ENCODE measurements at regions not wholly inside any gene's neighbourhood (a gene's known extent, or its start where the extent isn't known, plus 50 kb on each side); places are given as distances from the start of the nearest gene placed in this dataset.

DNA sequence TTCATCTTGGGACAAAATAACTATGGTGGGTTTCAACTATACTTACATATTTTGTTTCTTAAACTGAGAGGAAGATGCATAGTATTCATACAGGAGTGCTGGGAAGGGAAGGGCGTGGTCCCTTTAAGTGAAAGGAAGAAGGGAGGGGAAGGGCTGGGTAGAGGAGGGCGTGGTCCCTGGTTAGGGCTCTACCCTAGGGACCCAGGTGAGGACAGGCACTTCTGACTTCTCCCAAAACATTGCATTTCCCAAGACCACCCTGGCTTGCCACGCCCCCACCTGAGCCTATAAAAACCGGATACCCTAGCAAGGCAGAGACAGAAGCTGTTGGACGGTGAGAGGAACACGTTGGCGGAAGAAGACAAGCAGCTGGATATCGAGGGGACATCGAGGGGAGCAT lies 157.6 kb upstream of the PLXNA4 start:
- DNase-seq (ENCODE audit: extremely low read depth, low read depth, low spot score): no peak

DNA sequence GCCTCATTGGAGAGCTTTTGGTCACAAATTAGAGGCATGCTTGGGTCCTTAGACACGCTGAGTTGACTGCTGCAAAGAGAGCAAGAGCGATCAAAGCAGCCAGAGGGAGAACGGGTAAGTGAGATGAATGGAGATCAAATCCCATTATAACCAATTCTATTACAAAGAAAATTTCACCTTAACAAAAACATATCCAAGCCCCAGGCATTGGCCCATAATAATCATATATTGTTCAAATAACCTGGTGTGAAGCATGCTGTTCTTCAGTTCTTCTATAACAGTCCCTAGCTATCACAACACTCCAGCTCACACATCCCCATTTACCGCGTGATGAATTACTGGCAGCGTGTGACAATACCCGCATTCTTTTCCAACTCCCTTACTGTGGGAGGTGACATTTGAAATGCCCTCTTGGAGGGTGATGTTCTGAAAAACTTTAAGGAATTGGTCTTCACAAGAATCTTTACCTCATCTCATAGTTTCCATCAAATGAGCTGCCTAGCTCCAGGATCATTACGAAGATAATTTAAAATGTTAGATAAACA lies 156.1 kb upstream of the PLXNA4 start:
- no peak for DNase-seq (ENCODE audit: extremely low read depth, low read depth, low spot score)

DNA sequence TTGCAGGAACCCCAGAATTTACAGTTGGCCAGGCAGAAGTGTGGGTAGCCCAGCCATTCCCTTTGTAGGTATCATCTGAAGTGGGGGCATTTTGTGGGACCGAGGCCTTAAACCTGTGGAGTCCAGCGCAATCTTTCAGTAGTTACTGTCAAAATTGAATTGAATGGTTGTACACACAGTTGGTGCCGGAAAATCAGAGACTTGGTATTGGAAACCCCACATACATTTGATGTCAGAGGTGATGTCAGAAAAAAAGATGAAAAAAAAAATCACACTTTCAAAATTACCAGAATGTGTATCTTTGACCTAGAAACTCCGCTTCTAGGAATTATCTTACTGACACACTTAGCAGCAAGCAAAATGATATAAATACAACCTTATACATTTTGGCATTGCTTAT lies 153.8 kb upstream of the PLXNA4 start:
- DNase-seq (ENCODE audit: extremely low read depth, low read depth, low spot score): no peak

DNA sequence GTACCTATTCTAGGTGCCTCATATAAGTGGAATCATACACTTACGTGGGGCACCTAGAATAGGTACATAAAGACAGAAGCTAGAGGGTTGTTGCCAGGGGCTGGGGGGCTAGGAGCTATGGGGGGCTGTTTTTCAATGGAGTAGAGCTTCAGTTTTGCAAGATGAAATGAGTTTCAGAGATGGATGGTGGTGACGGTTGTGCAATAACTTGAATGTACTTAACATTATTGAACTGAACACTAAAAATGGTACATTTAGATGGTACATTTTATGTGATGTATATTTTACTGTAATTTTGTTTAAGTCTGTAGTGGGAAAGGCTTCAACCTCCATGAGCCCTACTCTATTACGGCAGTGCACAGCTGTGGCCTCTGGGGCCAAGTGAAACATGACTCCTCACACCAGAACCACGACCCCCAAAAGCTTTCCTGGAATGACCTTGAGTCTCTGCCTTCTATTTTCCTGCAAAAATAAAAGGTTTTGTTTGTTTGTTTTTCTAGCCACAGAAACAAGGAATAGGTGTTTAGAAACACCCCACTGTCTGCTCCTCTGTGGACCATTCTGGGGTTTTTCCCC lies 147.3 kb upstream of the PLXNA4 start:
- DNase-seq (ENCODE audit: extremely low read depth, low read depth, low spot score): no peak

DNA sequence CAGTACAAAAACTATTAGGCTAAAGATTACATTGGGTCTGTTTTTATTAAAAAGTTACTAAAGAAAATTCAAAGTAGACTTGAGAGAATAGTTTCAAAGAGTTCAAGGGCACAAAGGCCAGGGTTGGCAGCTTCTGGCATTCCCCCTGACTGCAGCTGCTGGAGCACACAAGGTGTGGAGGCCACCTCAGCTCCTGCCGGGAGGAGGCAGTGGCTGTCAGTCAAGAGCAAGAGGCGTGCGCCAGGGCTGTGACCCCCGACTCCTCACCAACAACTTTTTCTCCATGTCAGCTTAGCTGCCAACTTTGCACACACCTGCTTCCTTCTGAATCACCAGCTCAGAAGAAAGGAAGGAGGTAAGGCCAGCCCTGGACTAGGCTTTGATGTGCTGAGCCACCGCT lies 144.6 kb upstream of the PLXNA4 start:
- DNase-seq (ENCODE audit: extremely low read depth, low read depth, low spot score): no peak

DNA sequence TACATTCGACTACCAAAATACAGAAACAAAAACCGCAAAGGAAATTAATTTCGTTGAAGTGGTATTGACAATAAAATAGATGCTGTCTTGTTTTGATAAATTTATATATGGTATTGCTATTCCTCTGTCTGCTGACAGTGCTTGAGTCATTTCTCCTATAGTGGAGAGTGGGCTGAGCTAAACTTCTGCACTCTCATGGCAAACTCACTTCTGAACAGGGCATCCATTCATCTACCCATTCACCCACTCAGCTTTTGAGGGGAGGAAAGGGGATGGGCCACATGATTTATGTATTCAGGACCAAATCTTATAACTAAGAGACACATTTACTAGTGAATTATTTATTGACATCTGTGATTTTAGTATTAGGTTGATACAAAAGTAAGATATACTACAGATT lies 137.6 kb upstream of the PLXNA4 start:
- DNase-seq (ENCODE audit: extremely low read depth, low read depth, low spot score): no peak

DNA sequence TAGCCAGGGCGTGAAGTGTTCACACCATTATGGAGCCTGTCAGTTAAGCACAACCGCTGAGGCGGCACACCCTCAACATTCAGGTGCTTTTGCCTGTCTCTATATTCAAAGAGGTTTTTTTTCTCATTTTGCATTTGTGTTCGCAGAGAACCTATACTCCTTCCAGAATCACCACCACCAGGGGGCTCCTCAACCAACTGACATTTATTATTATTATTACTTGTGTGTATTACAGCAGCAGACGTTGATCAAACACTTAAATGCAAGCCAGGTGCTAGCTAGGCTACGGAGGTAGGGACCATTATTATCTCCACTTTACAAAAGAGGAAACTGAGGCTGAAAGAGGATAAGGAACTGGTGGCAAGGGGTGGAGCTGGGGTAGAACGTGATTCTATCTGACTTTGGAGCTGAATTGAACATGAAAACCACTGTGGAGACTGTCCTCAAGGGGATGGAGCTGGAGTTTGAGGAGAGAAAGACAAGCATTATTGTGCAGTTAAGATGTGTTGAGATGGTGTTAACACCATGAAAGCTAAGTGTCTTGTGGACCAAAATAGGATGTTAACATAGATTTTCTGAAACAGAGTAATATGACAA lies 133.8 kb upstream of the PLXNA4 start:
- peak; percentile 14 for DNase-seq (ENCODE audit: extremely low read depth, low read depth, low spot score)

DNA sequence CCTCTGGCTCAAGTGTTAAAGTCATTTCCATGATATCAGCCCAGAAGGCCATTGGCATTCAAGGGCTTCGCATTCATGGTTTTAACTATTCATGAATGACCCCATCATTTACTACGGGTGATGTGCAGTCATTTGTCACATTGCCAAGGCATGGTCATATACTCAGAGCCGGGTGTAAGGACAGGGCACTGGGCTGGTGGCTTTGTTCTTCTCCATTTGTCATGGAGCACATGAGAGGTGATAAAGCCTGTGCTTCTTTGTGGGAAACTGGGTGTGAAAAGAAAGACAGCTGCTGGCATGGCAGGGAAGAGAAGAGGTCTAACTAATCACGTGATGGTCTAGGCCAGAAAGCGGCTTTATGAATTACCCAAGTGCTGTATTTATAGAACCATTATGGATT lies 132.2 kb upstream of the PLXNA4 start:
- DNase-seq (ENCODE audit: extremely low read depth, low read depth, low spot score): no peak

DNA sequence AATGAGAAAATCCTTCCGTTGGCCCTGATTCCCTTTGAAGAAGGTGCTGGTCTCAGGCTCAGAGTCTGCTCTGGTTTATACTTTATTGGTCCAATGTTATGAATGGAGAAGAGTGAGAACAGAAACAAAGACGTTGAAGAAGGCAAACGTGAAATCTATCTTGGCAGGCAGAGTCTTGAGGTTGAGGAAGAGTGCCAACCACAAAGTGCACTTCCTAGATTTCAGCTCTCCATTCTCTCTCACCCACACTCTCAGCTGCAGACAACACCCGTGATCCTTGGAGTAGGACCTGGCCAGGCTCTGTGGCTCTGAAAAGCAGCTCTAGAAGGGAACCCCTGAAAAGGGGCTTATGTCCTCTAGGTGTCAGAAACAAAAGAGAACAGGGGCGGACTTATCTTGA lies 128.9 kb upstream of the PLXNA4 start:
- DNase-seq (ENCODE audit: extremely low read depth, low read depth, low spot score): no peak

DNA sequence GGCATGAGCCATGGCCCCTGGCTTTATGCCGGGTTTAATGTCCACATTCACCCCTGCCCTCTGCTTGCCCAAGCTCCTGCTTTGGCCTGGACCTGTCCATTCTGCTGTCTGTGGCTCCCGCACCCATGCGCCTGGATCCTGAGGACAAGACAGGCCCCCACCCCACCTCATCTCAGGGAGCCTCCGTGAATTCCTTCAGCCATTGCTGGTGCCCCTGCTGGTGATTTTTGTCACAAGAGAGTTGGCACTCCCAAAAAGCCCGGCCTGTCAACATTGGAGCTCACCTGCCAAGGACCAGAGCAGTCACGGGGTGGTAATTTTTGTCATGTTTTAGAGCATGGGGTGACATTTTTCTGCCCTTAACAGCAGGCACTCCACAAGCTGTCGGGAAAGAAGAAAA lies 127.5 kb upstream of the PLXNA4 start:
- DNase-seq (ENCODE audit: extremely low read depth, low read depth, low spot score): no peak

DNA sequence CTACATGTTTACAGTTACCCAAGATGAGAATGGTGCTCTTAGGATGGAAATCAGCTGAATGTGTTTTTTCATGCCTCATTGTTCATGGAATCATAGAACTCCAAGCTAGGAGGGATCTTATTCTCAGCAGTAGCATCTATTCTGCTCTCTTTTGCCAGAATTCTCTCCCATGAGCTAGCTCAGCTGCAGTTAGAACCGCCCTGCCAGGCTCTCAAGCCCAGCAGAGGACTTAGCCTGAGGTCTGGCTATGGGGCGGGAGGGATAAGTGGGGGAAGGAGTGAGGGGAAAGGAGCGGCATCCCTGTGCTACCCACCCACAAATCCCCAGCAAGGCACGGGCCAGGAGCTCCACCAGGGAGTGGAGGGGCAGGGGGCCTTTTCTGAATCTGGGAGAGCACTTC lies 120.7 kb upstream of the PLXNA4 start:
- DNase-seq (ENCODE audit: extremely low read depth, low read depth, low spot score): no peak

DNA sequence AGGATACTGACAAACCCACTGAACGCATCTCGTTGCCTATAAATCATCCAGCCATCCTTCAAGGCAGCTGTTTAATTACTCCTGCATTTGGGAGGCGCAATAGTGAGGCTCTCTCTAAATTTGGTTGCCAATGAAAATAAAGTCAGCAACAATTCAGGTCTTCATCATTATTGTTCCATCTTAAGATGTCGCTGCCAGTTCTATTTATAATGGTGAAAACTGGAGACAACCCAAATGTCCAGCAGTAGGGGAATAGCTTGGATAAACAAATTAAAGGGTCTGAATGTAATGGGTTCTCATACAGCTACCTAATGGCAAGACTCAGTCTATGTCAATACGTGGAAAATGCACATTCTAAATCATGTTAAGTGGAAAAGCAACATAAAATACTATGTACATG lies 120.1 kb upstream of the PLXNA4 start:
- DNase-seq (ENCODE audit: extremely low read depth, low read depth, low spot score): no peak

DNA sequence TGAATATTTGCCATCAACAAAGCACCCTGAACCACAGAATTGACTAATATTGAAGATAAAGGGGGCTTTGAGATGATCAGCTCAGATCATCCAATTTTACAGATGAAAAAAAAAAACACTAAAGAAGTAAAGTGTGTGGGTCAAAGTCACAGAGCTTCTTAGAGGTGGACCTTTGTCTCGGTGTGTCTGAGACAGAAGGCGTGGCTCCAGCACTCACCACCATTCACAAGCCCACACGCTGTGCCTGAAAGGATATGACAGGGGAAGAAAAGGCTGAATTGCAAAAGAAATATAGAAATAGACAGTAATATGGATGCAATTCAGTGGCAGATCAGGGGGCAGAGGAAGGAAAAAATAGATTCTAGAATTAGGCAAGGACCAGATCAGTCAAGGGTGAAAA lies 114.9 kb upstream of the PLXNA4 start:
- DNase-seq (ENCODE audit: extremely low read depth, low read depth, low spot score): no peak

DNA sequence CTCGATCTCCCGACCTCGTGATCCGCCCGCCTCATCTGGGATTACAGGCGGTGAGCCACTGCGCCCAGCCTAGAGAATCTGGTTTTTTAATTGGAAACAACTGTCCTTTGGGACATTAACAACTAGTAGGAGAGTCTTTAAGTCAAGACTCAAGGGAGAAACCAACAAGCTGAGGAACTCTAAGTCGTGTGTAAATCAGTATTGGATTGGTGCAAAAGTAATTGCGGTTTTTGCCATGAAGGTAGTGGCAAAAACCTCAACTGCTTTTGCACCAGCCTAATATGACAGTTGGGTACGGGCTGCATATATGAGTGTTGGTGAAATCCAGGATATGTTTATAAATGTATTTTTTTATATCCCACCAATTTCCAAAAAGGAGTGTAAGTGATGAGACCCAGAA lies 113.9 kb upstream of the PLXNA4 start:
- DNase-seq (ENCODE audit: extremely low read depth, low read depth, low spot score): no peak

DNA sequence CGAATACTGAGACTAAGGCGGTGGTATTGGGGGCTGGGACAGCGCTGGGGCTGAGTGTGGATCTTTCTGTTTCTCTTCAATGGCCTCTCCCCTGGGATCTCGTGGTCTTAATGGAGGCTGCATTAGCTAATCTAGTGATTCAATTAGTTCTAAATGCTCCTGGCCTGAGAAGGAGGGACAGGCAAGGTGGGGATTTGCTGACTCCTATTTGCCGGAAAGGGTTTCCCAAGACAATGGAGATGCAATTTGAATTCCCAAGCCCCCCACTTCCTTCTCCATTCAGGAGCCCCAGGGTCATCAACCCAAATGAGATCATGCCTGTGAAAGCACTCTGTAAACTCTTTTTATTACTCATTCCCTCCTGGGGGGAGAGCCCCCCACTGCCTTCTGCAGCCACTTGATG lies 111.7 kb upstream of the PLXNA4 start:
- DNase-seq (ENCODE audit: extremely low read depth, low read depth, low spot score): no peak

DNA sequence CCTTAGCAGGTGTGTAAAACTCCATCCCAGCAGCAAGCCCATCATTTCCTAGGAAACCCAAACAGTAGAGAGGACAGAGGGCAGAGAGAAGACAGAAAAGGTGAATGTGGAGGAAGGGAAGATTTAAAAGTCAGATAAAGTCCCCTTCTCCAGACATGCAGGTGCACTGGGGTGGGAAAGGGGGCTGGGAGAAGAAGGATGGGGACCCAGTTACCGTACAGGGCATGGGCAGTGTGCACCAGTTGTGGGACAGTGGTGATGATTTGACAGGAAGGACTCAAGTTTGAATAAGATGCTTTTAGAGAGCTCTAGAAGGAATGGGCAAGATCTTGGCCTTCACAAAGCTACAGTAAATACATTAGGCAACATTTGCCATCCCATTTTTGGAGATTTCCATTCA lies 110.7 kb upstream of the PLXNA4 start:
- DNase-seq (ENCODE audit: extremely low read depth, low read depth, low spot score): no peak

DNA sequence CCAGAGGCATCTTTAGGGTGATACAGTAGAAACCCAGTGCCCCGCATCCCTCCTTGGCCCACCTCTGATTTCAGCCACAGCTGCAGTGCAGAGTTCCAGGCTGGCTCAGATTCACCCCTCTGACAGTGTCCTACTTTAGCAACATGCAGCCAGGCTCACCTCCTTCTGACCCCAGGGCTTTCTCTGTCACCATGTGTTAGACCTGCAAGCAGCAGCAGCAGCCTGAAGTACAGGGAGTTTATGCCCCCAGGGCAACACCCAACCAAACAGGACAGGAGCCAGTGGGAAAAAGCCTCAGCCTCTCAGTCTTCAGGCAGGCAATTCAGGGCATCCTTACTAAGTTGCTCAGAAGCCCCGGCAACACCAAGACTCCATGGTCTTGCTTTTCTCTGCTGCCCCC lies 109.0 kb upstream of the PLXNA4 start:
- DNase-seq (ENCODE audit: extremely low read depth, low read depth, low spot score): no peak

DNA sequence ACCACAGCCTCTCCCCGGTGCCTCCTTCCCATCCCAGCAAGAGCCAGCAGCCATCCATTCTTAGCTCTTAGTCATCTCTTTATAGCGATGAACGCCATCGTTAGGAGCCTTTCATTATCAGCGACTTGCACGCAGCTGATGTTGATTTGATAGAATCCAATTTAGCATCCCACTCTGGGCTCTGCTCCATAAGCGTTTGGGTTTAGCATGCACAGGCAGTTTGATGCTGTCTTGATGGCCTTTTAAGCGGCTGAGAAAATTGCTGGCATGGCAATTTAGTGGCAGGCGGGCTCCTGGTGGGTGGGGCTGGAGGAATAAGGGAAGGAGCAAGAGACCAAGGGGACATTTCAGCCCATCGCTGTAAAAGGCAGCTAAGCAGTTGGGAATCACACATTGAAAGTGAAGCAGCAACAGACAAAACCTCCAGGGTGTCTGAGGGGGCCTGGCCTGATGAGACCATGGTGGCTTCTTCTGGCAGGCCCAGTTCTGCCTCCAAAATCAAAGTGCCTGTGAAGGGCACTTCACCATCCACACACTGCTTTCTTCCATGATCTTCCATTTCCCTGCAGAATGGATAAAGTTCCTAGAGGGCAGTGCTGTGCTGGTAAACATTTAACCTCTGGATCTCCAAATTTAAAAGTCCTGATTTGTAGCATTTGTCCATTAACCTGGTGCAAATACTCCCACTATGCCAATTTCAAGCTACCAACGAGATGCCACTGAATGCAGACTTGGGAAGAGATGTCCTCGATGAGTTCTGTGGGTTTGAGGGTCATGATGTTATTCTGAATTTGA lies 107.8 kb upstream of the PLXNA4 start:
- DNase-seq (ENCODE audit: extremely low read depth, low read depth, low spot score): no peak

DNA sequence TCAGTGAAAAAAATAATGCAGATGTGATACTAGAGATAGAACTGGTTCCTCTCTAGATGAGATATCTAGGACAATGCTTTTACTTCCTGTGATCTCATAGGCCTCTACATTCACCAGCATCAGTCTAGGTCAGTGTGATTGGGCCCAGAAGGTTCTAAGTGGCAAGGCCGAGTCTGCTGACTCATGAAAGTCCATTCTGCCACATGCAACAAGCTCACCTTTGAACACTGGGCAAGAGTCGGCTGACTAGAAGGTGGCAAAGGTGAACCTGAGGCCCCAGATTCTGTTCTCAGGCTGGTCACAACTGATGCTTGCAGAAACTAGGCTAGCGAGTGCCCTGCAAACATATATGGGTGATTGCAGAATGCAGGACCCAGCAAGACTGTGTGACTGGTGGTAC lies 105.7 kb upstream of the PLXNA4 start:
- DNase-seq (ENCODE audit: extremely low read depth, low read depth, low spot score): no peak

DNA sequence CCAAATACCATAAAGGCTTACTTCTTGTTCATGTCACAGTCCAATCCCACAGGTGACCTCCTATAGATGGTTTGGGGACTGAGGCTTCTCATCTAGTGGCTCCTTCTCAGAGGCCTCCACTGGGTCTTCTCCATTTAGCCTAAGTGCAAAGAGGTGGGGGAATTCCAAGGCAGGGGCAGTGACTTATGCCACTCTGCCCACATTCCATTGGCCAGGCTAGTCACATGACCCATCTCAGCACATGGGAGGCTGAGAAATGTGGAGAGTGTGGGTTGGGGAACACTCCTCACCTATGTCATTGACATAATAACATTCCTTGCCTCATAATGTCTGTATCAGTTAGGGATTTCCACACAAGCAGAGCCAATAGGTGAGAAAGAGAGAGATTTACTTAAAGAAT lies 104.3 kb upstream of the PLXNA4 start:
- DNase-seq (ENCODE audit: extremely low read depth, low read depth, low spot score): no peak

DNA sequence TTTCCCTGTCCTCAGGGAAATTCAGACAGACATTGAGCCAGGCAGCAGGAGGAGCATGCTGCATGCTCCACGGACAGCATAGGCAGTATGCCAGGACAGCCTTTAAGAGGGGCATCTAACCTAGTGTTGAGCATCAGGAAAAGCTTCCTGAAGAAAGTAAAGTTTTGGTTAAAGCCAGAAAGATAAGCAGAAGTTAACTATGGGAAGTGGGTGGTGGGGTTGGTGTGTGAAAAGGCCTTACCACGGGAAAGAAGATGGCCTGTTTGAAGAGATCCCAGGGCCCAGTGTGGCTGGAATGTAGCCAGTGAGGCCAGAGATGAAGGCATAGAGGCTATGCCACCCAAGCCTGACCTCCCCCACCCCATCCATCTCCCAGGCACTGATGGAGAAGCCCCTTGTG lies 102.4 kb upstream of the PLXNA4 start:
- no peak for DNase-seq (ENCODE audit: extremely low read depth, low read depth, low spot score)

DNA sequence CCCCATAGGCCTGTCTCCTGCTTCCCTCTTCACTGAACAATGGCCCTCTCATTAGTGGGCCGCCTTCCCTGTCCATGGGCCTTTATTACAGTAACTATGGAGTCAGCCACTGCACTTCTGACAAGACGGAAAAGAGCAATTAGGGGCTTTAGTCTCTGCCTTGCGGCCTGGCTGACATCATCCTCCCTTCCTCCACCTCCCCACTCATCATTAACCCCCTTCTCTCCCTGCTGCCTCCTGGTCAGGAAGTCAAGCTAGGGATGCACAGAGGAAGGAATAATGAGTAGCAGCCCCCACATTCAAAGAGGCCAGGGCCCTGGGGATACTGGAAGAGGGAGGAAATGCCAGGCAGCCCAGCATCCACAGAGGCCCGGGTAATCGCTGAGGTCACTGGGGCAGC lies 101.6 kb upstream of the PLXNA4 start:
- no peak for DNase-seq (ENCODE audit: extremely low read depth, low read depth, low spot score)

All from glomerular endothelial cell (primary cell).